ENCODE measurements at regions not wholly inside any gene's neighbourhood (a gene's known extent, or its start where the extent isn't known, plus 50 kb on each side); places are given as distances from the start of the nearest gene placed in this dataset.

DNA sequence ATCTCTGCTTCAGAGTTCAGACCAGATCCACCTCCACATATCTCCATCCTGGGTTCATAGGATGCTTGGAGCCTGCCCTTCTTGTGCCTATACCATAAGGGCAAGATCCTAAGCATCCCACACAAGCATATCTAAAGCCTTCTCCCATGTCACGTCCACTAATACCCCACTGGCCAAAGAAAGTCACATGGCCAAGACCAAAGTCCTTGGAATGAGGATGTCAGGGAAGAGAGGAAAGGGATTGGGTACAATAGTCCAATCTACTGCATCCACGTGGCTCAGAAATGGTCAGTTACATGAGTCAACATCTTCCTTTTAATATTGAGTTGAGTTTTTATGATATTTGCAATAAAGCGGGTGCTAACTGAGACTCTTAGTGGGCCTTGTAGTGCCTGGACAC is 515.9 kb upstream of the SULF2 start:
- H4K20me1 ChIP-seq (ENCODE audit: insufficient read depth, low read length), result no peaks in the 10 kb centered on the region
- TF ChIP-seq, protein P1, sequence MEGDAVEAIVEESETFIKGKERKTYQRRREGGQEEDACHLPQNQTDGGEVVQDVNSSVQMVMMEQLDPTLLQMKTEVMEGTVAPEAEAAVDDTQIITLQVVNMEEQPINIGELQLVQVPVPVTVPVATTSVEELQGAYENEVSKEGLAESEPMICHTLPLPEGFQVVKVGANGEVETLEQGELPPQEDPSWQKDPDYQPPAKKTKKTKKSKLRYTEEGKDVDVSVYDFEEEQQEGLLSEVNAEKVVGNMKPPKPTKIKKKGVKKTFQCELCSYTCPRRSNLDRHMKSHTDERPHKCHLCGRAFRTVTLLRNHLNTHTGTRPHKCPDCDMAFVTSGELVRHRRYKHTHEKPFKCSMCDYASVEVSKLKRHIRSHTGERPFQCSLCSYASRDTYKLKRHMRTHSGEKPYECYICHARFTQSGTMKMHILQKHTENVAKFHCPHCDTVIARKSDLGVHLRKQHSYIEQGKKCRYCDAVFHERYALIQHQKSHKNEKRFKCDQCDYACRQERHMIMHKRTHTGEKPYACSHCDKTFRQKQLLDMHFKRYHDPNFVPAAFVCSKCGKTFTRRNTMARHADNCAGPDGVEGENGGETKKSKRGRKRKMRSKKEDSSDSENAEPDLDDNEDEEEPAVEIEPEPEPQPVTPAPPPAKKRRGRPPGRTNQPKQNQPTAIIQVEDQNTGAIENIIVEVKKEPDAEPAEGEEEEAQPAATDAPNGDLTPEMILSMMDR (IDR thresholded peaks at IDR 0.05; ENCODE audit: extremely low read depth, low read depth, low read length), result no peak
- H3K27ac ChIP-seq (ENCODE audit: low read depth, low read length), result no peak overlapping the region
- no peaks in the 10 kb centered on the region for H3K79me2 ChIP-seq (ENCODE audit: insufficient read depth, low read length)
- H2AFZ ChIP-seq (ENCODE audit: low read length), result no peak overlapping the region
- peaks cover 13% of the 10 kb centered on the region for H3K4me1 ChIP-seq (ENCODE audit: insufficient read depth, low read length)
- no peak overlapping the region for H3K4me3 ChIP-seq (ENCODE audit: insufficient read depth, low read length)
- H3K4me2 ChIP-seq (ENCODE audit: insufficient read depth, low read length), result no peak overlapping the region
- H3K9me3 ChIP-seq (ENCODE audit: low read depth, low read length), result no peaks in the 10 kb centered on the region
- no peak for DNase-seq (ENCODE audit: insufficient read length, low spot score, missing footprints)
- H3K36me3 ChIP-seq (ENCODE audit: insufficient read depth, low read length), result no peaks in the 10 kb centered on the region
- peaks cover 22% of the 10 kb centered on the region for H3K27me3 ChIP-seq (ENCODE audit: insufficient read depth, low read length)

DNA sequence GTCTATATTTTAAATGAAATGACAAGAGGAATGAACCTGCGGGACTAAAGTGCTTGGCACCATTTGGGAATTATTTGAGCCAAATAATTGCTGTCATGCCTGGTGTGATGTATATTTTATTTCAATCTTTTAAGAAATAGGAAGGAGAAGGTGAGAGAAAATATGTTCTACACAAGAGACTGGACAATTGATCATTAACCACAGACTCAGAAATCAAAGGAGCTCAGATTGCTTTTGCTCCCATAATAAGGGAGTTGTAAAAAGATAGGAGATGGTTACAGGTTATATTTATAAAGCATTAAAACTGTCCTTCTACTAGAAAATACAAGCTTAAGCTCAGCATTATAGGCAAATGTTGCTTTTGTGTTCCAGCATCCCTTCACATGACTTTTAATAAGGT is 515.2 kb upstream of the SULF2 start:
- H3K4me3 ChIP-seq (ENCODE audit: insufficient read depth, low read length), result no peak overlapping the region
- TF ChIP-seq, protein P1 (IDR thresholded peaks at IDR 0.05; ENCODE audit: extremely low read depth, low read depth, low read length), result no peak
- H3K27ac ChIP-seq (ENCODE audit: low read depth, low read length), result no peak overlapping the region

DNA sequence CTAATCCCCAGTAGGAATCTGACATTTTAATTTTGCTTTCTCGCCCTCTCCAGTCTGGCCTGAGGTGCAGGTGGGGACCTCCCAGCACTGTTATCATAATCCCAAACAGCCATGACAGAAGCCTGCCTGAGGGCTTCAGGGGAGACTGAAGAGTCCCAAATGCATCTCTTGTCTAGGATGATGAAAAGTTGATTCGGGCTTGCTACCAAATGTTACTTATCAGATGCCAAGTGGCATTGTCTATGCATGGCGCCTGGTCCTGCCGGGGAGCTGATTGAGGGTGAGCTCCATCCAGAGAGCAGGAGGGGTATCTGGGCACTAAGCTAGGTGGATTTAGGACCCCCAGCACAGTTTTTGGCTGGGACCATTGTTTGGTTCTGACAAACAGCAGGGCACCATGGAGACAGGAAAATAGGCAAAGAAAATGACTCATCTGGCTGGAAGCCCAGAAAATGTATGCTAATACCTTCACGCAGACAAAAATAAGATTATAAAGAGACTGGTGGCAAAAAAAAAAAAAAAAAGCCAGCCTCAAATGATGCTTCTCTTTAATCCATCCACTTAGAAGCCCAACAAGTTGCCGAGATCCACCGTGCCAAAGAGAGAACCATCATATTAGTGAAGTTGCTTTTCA is 513.7 kb upstream of the SULF2 start:
- Histone ChIP-seq H3K36me3 (ENCODE audit: insufficient read depth, low read length) (no peaks in the 10 kb centered on the region), H3K27me3 (ENCODE audit: insufficient read depth, low read length) (peaks cover 14% of the 10 kb centered on the region), H3K9me3 (ENCODE audit: low read depth, low read length) (no peaks in the 10 kb centered on the region), H3K4me2 (ENCODE audit: insufficient read depth, low read length) (no peak overlapping the region), H3K79me2 (ENCODE audit: insufficient read depth, low read length) (no peaks in the 10 kb centered on the region), H3K4me1 (ENCODE audit: insufficient read depth, low read length) (peaks cover 35% of the 10 kb centered on the region), H3K4me3 (ENCODE audit: insufficient read depth, low read length) (no peak overlapping the region), H4K20me1 (ENCODE audit: insufficient read depth, low read length) (no peaks in the 10 kb centered on the region), H3K27ac (ENCODE audit: low read depth, low read length) (peak overlapping the region; percentile 52), H2AFZ (ENCODE audit: low read length) (no peak overlapping the region)
- DNase-seq (ENCODE audit: insufficient read length, low spot score, missing footprints), result no peak
- TF ChIP-seq, protein P1 (IDR thresholded peaks at IDR 0.05; ENCODE audit: extremely low read depth, low read depth, low read length), result no peak

More for the DNA sequence above, 515.2 kb upstream of the SULF2 start:
- no peak for DNase-seq (ENCODE audit: insufficient read length, low spot score, missing footprints)
- peaks cover 22% of the 10 kb centered on the region for H3K27me3 ChIP-seq (ENCODE audit: insufficient read depth, low read length)
- no peaks in the 10 kb centered on the region for H3K36me3 ChIP-seq (ENCODE audit: insufficient read depth, low read length)
- H3K9me3 ChIP-seq (ENCODE audit: low read depth, low read length), result no peaks in the 10 kb centered on the region
- H4K20me1 ChIP-seq (ENCODE audit: insufficient read depth, low read length), result no peaks in the 10 kb centered on the region
- H3K4me1 ChIP-seq (ENCODE audit: insufficient read depth, low read length), result peaks cover 20% of the 10 kb centered on the region
- no peak overlapping the region for H3K4me2 ChIP-seq (ENCODE audit: insufficient read depth, low read length)
- no peak overlapping the region for H2AFZ ChIP-seq (ENCODE audit: low read length)
- no peaks in the 10 kb centered on the region for H3K79me2 ChIP-seq (ENCODE audit: insufficient read depth, low read length)

DNA sequence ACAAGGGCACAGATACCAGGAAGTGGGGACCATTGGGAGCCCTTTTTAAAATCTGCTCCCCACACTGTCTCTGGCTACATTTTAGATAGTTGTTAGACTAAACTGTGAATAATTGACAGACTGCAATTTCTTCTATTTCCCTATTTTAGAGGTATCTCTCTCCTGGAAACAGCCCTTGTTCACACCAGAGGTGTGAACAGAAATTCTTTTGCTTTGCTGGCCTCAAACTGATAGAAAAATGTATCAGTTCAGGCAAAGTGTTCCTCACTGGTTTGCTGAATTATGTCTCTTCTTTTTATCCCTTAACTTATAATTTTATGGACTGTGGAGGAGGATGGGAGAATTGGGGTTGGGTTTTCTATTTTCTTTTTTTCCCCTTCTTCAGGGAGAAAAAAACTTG is 513.2 kb upstream of the SULF2 start:
- Histone ChIP-seq H3K27me3 (ENCODE audit: insufficient read depth, low read length) (peaks cover 14% of the 10 kb centered on the region), H3K79me2 (ENCODE audit: insufficient read depth, low read length) (no peaks in the 10 kb centered on the region), H3K36me3 (ENCODE audit: insufficient read depth, low read length) (no peaks in the 10 kb centered on the region), H3K4me1 (ENCODE audit: insufficient read depth, low read length) (peaks cover 40% of the 10 kb centered on the region), H3K4me3 (ENCODE audit: insufficient read depth, low read length) (no peak overlapping the region), H2AFZ (ENCODE audit: low read length) (no peak overlapping the region), H3K4me2 (ENCODE audit: insufficient read depth, low read length) (no peak overlapping the region), H4K20me1 (ENCODE audit: insufficient read depth, low read length) (no peaks in the 10 kb centered on the region), H3K27ac (ENCODE audit: low read depth, low read length) (peak overlapping the region; percentile 52), H3K9me3 (ENCODE audit: low read depth, low read length) (no peaks in the 10 kb centered on the region)
- TF ChIP-seq, protein P1 (IDR thresholded peaks at IDR 0.05; ENCODE audit: extremely low read depth, low read depth, low read length), result no peak
- DNase-seq (ENCODE audit: insufficient read length, low spot score, missing footprints), result no peak

Data from osteoblast (primary cell).